ENCODE measurements at regions not wholly inside any gene's neighbourhood (a gene's known extent, or its start where the extent isn't known, plus 50 kb on each side); places are given as distances from the start of the nearest gene placed in this dataset.

GRCh38 chr9:99374793-99375192 is 152.7 kb downstream of the SEC61B start:
- DNase-seq (ENCODE audit: low read depth), result no peak
- no peak for TF ChIP-seq CTCF (conservative IDR thresholded peaks at IDR 0.05; ENCODE audit: low read depth, low read length)
- H3K4me3 ChIP-seq (ENCODE audit: low read length), result no peak overlapping the region

- no peak for DNase-seq (ENCODE audit: low read depth)
- no peak for TF ChIP-seq CTCF (conservative IDR thresholded peaks at IDR 0.05; ENCODE audit: low read depth, low read length)
- H3K4me3 ChIP-seq (ENCODE audit: low read length), result no peak overlapping the region
Measured at GRCh38 chr9:99375481-99375880, 153.4 kb downstream of the SEC61B start.

GRCh38 chr9:99377790-99378775 is 156.0 kb downstream of the SEC61B start:
- DNase-seq (ENCODE audit: low read depth), result no peak
- no peak overlapping the region for H3K4me3 ChIP-seq (ENCODE audit: low read length)
- TF ChIP-seq CTCF (conservative IDR thresholded peaks at IDR 0.05; ENCODE audit: low read depth, low read length), result no peak

GRCh38 chr9:99383536-99383935 is 161.5 kb downstream of the SEC61B start:
- TF ChIP-seq CTCF (conservative IDR thresholded peaks at IDR 0.05; ENCODE audit: low read depth, low read length), result no peak
- H3K4me3 ChIP-seq (ENCODE audit: low read length), result no peak overlapping the region
- no peak for DNase-seq (ENCODE audit: low read depth)

DNA sequence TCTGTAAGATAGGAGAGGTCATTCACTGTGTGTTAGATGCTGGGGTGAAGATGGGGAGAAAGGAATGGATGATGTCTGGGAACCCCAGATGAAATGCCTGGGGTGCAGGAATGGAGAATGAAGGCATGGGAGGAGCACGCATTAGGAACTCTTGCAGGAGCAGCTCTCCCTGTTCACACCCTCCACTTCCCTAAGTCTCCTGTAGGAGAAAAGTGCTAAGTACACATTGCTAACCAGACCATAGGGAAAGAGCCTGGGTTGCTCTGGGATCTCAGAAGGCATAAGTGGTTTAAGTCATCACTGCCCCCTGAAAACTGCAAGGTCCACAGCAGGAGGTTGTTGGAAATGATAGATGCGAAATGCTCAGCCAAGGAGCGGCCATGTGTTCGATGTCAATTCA is 163.1 kb downstream of the SEC61B start:
- no peak for TF ChIP-seq CTCF (conservative IDR thresholded peaks at IDR 0.05; ENCODE audit: low read depth, low read length)
- DNase-seq (ENCODE audit: low read depth), result no peak
- H3K4me3 ChIP-seq (ENCODE audit: low read length), result no peak overlapping the region

- DNase-seq (ENCODE audit: low read depth), result no peak
- TF ChIP-seq CTCF (conservative IDR thresholded peaks at IDR 0.05; ENCODE audit: low read depth, low read length), result no peak
- H3K4me3 ChIP-seq (ENCODE audit: low read length), result no peak overlapping the region
Measured at GRCh38 chr9:99385814-99386279, 163.8 kb downstream of the SEC61B start.

GRCh38 chr9:99387431-99387830 is 165.3 kb downstream of the SEC61B start:
- TF ChIP-seq CTCF (conservative IDR thresholded peaks at IDR 0.05; ENCODE audit: low read depth, low read length), result no peak
- DNase-seq (ENCODE audit: low read depth), result no peak

More at GRCh38 chr9:99387431-99387830, 165.3 kb downstream of the SEC61B start:
- H3K4me3 ChIP-seq (ENCODE audit: low read length), result no peak overlapping the region
